NCI-H2029 (cell line): ENCODE measurements at regions not wholly inside any gene's neighbourhood (a gene's known extent, or its start where the extent isn't known, plus 50 kb on each side); places are given as distances from the start of the nearest gene placed in this dataset.
"Not testable (repeated sequence)": the region's sequence is repeated elsewhere in the genome, so short reads cannot be mapped to it uniquely, and the experiment has no call there.

Experiments used
- DNase-seq: peaks from one replicate; lab custom pipeline; 2025; lab: John Stamatoyannopoulos, UW

DNA sequence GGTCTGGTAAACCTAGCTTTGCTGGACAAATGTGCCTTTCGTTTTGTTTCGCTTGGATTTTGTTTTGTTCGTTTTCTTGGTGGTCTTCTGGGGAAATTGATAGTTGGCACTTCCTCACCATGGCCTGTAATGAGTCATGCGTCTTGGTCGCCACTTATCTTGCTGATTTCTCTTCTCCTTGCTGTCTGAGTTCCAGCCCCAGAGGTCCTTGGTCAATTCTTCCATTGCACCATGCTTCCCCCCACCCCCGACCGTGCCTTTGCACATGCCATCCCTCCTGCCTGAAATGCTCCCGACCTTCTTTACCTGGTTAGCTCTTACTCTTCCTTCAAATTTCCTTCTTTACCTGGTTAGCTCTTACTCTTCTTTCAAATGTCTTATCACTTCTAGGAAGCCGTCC, 168.7 kb upstream of the MSX2 start:
- DNase-seq = no peak

DNA sequence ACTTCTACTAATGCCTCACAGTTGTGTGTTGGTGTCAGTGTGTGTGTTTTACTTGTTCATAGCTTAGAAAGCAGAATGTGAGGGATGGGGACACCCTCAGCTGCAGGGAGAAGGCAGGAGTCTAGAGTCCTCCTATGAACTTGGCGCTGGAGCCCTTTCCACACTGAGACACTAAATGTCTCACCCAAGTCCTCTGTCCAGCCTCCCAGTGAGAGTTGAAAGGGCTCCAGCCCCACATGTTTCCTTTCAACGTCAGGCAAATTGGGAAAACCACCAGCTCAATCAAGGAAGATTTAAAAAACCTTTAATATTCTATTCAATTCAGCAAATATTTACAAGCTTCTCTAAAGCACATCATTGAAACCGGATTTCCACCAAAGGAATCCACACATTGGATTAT, 167.6 kb upstream of the MSX2 start:
- DNase-seq = no peak

DNA sequence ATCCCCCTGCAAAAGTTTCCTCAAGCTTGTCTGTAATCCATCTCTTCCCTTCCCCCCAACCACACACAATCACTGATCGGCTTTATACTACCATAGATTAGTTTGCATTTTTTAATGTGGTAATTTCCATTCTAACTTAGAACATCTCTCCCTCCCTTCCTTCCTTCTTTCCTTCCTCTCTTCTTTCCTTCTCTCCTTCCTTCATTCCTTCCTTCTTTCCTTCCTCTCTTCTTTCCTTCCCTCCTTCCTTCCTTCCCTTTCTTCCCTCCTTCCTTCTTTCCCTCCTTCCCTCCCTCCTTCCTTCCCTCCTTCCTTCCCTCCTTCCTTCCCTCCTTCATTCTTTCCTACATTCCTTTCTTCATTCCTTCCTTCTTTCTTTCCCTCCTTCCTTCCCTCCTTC, 166.2 kb upstream of the MSX2 start:
- DNase-seq = no peak

- no peak for DNase-seq
Measured at GRCh38 chr5:174559141-174559540, 165.2 kb upstream of the MSX2 start.

- DNase-seq = no peak
Measured at GRCh38 chr5:174559566-174560090, 164.8 kb upstream of the MSX2 start.

GRCh38 chr5:174560861-174561260, 163.5 kb upstream of the MSX2 start:
- no peak for DNase-seq

DNA sequence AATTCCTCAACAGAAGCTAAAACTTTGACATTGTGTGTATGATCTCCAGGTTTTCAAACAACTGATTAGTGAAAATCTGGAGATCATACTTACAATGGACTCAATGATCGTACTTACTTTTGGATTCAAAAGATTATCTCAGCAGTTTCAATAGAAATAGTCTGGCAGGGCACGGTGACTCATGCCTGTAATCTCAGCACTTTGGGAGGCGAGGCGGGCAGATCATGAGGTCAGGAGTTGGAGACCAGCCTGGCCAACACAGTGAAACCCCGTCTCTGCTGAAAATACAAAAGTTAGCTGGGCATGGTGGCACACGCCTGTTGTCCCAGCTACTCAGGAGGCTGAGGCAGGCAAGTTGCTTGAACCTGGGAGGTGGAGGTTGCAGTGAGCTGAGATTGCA, 161.3 kb upstream of the MSX2 start:
- not testable (repeated sequence) for DNase-seq

DNA sequence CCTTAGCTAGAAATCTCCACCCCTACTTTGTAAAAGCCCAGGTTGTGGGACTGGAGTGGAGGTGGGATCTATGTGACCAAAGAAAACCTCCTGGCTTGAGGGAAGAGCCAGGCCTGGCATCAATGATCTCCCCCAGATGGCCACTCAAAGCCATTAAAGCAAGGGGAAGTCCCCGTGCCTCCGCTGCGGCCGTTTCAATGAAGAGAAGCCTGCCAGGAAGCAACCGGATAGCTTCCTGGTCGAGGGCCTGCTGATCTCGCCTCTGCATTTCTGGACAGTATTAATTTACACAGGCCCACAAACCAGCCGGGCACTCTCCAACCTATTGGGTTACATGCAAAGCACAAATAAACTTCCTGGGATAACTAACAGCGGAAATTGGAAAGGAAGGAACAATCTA, 160.5 kb upstream of the MSX2 start:
- DNase-seq = no peak

DNA sequence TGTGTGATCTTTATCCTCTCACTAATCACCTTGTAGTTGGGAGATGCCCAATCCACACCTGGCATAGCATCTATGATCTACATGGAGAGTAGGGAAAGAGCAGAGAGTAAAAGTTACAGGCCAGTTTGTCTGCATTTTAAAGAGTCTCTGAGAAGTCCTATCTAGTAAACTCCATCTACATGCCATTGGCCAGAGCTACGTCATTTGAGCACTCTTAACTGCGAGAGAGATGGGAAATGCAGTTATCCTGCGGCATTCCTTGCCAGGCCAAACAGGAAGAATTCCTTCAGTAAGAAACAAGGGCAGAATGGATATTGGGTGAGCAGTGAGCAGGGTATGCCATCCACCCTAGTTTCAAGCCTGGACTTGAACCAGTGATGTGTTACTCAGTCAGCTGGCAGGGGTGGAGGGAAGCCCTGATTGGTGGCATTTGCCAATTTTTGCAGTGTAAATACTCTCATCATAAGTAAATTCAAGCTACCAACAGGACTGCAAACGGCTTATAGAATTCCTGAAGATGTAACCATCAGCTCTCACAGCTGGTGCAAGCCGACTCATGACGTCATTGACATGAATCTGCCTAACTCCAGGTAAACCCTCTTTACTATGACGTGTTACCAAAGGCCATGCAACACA, 156.8 kb upstream of the MSX2 start:
- no peak for DNase-seq

GRCh38 chr5:174570662-174571061, 153.7 kb upstream of the MSX2 start:
- no peak for DNase-seq

DNA sequence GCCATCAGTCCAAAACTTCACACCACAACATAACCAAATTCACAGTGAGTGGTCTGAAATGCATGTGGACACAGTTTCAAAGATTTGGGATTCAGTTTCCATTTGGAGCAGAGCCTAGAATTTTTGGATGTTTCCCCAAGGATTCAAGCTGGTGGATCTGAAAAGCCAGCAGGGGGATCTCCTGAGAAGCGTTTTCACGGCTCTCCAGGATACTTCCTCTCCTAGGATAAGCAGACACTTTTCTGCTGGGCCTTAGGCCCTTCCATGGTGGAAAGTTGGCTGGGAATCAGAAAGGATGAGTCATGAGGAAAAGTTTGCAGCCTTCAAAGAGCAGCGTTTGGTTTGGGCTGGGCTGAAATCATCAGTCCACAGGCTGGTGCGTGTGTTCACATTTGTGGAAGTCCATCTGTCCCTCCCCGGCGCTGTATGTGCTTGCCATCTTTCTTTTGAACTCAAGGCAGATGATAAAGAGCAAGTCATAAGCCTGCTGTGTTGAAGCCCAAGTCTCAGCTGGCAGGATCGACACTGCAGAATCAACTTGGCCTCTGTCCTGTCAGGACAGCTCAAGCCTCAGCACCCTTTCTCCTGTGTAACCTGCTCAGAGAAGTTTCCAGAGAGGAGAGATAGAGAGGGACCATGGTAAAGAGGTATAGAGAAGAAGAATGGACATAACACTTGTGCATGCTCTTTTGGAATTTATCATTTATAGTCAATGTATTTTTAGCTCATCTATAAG, 152.6 kb upstream of the MSX2 start:
- DNase-seq = no peak

DNA sequence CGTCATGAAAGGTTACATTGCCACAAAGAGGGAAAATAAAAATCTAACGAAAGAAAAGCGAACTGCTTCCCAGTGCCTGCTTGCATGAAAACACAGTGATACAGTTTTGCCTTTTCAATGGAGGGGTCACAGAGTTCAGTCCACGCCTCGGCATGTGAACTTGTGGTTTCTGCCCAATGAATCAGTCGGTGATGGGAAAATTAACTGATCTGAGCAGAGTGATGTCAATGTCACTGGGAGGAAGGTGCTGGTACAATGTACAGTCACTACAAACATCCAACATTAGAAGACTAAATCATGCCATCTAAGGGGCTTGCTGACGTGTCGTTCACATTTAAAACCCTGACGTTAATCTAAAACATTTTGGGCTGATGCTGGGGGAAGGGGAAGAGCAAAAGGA, 151.8 kb upstream of the MSX2 start:
- DNase-seq = no peak

DNA sequence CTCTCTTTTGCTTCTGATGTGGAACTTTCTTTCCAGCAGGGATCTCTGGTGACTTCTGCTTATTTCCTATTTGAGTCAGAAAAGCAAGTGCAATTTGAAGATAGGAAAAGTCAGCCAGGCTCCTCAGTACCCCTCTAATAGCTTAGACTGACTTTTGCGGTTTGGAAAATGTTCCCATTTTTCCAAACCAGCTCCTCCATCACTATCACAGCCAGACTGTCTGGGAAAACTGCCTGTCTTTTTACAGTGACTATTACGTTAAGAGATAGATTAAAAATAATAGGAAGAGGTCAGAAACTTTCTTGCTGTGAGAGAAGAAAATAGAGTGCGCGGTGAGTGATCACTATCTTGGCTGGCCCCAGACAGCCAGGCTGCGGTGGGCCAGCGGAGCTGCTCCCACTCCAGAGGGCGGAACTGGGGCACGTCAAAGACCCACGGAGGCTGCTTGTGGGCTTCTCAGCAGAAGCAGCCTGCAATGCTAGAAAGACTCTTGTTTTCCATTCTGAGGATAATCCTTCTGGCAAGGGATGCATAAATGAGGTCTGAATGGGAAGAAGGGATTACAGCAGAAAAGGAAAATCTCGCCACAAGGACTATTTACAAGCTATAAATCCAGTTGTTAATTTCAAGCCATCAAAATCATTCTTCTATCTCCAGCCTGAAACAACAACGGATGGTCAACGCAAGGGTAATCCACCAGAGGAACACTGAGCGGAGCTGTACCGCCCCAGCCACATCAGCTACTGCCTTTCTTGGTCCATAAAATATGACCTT, 151.0 kb upstream of the MSX2 start:
- no peak for DNase-seq

- no peak for DNase-seq
Measured at GRCh38 chr5:174575043-174575442, 149.3 kb upstream of the MSX2 start.

DNA sequence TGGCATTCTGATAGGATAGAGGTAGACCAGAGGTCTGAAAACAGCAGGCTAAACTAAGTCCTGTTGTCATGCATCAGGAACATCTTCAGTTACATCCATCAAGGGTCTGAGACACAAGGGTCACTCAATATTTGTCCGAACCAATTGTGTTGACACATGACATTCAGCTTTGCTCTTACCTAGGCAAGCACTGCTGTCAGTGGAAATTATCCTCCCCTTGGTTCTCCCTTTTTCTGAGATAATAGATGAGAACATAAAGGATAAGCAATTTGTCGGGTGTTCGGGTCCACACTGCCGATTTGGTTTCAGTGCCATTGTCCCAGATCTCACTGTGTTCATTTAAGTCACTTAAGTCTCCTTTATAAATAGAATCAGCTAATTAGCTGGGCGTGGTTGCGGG, 148.3 kb upstream of the MSX2 start:
- DNase-seq = no peak

DNA sequence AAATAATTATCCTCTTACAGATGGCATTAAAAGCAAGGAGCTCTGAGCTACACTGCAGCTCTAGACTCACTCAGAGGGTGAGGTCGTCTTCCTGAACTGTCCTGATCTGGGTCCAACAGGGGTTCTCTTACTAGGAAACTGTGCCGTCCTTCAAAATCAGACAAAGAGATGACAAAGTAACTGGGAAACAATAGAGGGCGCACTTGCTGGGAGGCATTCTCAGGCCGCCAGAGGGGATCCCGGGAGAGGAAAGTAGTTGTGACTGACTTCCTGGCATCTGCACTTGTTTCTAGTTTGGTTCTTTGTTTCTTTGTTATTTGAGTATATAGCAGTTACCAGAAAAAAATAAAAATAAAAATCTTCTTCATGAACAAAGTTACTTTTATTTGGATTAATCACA, 142.9 kb upstream of the MSX2 start:
- no peak for DNase-seq

DNA sequence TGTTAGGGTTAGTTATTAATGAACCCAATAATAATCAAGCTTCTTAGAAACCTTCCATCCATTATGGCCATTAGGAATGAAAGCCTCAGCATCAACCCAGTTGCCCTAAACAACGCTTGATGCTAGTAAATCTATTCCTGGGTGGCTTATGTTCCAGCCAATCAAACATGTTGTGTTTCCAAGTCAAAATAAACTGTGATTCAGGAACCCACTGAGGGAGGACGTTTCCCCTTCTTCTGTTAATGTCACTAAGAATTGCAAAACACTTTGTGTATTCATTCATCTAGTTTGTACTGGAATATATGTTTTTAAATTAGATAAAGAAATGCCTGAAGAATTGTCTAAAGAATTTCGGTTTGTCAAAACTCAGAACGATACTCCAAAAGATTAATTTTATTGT, 142.5 kb upstream of the MSX2 start:
- DNase-seq = no peak

DNA sequence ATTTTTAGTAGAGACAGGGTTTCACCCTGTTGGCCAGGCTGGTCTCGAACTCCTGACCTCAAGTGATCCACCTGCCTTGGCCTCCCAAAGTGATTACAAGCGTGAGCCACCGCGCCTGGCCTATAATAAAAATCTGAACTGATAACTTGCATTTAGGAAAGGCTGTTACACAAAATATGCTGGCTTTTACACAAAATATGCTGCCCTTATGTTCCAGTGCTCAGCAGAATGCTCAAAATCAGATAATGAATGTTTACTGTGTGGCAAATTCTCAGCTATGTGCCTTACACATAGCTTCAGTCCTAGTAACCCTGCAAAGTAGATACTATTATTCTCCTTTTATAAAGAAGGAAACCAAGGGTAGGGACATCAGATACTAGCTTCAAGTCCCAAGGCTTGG, 141.3 kb upstream of the MSX2 start:
- DNase-seq = no peak

DNA sequence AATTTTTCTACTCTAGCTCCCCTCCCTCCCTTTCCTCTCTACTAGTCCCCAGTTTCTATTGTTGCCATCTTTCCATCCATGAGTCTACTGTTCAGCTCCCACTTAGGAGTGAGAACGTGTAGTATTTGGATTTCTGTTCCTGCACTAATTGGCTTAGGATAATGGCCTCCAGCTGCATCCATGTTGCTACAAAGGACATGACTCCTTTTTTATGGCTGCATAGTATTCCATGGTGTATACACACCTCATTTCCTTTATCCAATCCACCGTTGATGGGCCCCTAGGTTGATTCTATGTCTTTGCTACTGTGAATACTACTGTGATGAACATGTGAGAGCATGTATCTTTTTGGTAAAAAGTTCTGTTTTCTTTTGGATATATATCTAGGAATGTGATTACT, 138.9 kb upstream of the MSX2 start:
- no peak for DNase-seq

DNA sequence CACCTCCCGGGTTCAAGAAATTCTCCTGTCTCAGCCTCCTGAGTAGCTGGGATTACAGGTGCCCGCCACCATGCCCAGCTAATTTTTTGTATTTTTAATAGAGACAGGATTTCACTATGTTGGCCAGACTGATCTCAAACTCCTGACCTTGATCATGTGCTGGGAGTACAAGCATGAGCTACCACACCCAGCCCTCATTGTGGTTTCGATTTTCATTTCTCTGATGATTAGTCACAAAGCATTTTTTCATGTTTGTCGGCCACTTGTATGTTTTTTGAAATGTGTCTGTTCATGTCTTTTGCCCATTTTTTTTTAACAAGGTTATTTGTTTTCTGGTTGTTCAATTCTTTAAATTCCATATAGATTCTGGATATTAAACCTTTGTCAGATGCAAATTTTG, 138.2 kb upstream of the MSX2 start:
- not testable (repeated sequence) for DNase-seq

DNA sequence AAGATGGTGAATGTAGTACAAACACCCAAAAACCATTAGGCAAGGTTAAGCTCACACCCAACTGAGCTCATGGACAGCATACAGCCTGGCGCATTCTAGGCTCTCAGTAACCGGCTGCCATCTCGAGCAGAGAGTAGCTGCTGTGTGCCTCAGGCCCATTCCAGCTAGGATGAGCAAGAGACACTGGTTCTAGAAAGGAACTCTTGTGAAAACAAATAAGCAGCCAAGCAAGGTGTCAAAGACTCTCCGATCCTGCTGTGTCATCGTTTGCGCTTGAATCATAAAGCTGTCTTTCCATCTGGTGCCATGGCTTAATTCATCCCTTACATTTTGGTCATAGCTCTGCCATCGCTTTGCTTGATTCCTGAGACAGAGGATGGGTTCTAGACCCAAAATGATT, 135.4 kb upstream of the MSX2 start:
- no peak for DNase-seq

DNA sequence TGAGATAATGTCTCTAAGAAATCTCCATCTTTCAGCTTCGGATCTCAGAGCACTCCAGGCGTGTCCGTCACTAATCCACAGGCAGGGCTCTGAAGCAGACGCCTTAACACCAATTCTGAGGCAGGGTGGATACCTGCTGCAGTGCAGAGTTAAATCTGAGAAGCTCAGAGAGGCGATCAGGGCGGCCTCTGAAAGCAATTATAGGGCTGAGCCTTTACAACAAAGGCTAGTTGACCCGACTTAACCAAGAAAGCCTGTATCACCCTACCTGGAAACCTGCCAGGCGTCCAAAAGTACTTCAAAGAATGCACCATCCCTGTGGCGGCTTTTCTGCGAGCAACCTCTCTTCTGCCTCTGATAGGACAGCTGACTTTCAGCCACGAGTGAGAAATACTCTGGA, 134.8 kb upstream of the MSX2 start:
- DNase-seq = no peak

- no peak for DNase-seq
Measured at GRCh38 chr5:174590820-174591219, 133.6 kb upstream of the MSX2 start.
